ENCODE measurements at regions not wholly inside any gene's neighbourhood (a gene's known extent, or its start where the extent isn't known, plus 50 kb on each side); places are given as distances from the start of the nearest gene placed in this dataset.
"Not testable (repeated sequence)": the region's sequence is repeated elsewhere in the genome, so short reads cannot be mapped to it uniquely, and the experiment has no call there.

DNA sequence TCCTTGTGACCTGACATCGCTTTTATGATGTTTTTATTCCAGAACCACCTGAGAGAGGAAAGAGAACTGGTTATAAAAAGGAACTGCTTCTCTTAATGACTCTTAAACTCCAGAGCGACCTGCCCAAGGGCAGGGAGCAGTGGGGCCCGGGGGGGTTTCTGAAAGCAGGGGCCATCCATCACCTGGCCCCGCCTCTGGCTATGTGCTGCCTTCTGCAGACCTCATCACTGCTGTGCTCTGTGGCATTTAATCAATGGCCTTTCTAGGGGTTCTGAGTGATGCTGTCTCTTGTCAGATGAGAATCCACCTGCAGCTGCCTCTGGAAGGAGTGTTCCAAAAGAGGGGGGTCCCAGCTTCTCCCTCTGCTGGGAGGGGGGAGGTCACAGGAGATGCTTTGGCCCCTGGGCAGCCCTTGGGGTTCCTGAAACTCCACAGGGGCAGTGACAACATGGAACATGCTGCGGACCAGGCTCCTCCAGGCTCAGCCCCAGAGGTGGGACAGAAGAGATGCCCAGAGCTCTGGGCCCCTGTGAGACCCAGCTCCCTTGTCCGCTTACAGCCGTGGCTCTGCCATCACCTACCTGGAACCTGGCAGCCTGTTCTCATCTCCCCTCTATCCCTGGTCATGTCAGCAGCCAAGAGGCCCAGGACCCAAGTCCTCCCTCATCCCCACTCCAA lies 177.1 kb upstream of the SULF2 start:
- no peaks in the 10 kb centered on the region for H3K27me3 ChIP-seq
- WGBS, 2 donors, result 53 to 60% methylated on average over 7 of the region's 7 CpGs
- no peaks in the 10 kb centered on the region for H3K9me3 ChIP-seq
- no peak for FAIRE-seq
- intact Hi-C loops (cut with DNase I), result no loop called here
- TF ChIP-seq, protein P1, sequence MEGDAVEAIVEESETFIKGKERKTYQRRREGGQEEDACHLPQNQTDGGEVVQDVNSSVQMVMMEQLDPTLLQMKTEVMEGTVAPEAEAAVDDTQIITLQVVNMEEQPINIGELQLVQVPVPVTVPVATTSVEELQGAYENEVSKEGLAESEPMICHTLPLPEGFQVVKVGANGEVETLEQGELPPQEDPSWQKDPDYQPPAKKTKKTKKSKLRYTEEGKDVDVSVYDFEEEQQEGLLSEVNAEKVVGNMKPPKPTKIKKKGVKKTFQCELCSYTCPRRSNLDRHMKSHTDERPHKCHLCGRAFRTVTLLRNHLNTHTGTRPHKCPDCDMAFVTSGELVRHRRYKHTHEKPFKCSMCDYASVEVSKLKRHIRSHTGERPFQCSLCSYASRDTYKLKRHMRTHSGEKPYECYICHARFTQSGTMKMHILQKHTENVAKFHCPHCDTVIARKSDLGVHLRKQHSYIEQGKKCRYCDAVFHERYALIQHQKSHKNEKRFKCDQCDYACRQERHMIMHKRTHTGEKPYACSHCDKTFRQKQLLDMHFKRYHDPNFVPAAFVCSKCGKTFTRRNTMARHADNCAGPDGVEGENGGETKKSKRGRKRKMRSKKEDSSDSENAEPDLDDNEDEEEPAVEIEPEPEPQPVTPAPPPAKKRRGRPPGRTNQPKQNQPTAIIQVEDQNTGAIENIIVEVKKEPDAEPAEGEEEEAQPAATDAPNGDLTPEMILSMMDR (IDR thresholded peaks at IDR 0.05), result no peak
- no peak for DNase-seq
- H3K36me3 ChIP-seq, result no peaks in the 10 kb centered on the region
- ATAC-seq, result no peak
- no peak overlapping the region for H3K4me3 ChIP-seq
- no peak overlapping the region for H3K27ac ChIP-seq
- H3K4me1 ChIP-seq, result no peaks in the 10 kb centered on the region

DNA sequence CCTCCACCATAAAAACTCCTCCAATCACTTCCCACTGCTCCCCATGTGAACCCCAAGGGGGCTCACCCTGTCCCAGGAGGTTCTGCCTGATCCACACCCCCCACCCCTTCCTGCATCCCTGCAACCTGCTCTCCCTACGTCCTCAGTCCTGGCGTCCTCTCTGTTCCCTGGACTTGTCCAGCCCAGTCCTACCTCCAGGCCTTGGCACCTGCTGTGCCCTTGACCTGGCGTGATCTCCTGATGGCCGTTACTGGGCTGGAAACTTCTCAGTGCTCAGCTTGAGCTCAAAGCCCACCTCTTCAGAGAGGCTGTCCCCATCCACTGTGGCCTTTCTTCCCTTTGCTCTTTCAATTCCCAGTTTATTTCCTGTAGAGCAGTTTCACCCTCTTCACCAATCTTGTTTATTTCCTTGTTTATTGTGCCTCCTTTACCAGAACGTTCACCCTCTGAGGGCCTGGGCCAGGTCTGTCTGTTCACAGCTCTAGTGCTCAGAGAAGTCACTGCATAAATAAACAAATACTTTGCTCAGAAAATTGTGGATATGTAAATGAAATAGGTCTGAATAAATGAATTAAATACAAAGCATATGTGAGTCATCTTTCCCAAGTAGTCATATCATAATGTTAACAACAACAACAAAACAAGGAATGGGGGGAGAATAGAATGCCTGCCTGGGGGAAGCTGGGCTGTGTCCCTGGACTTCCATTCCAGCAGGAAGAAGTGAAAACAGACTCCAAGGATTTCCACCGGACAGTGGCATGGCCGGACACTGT lies 175.7 kb upstream of the SULF2 start:
- Histone ChIP-seq H3K36me3 (no peaks in the 10 kb centered on the region), H3K4me3 (no peak overlapping the region), H3K9me3 (no peaks in the 10 kb centered on the region), H3K27ac (no peak overlapping the region), H3K4me1 (no peaks in the 10 kb centered on the region), H3K27me3 (no peaks in the 10 kb centered on the region)
- WGBS, 2 donors, result 48 to 64% methylated on average over 7 of the region's 7 CpGs
- TF ChIP-seq, protein P1 (IDR thresholded peaks at IDR 0.05), result no peak
- intact Hi-C loops (cut with DNase I), result no loop called here
- ATAC-seq (no peak), DNase-seq (no peak), FAIRE-seq (no peak)

GRCh38 chr20:47960277-47960676 lies 175.0 kb upstream of the SULF2 start:
- H3K27ac ChIP-seq, result no peak overlapping the region
- no peak for ATAC-seq
- TF ChIP-seq, protein P1 (IDR thresholded peaks at IDR 0.05), result no peak
- H3K9me3 ChIP-seq, result no peaks in the 10 kb centered on the region
- DNase-seq, result no peak
- intact Hi-C loops (cut with DNase I), result no loop called here
- no peaks in the 10 kb centered on the region for H3K27me3 ChIP-seq
- no peaks in the 10 kb centered on the region for H3K36me3 ChIP-seq
- WGBS, 2 donors, result 40 to 47% methylated on average over 8 of the region's 8 CpGs
- no peak for FAIRE-seq
- H3K4me3 ChIP-seq, result no peak overlapping the region
- no peaks in the 10 kb centered on the region for H3K4me1 ChIP-seq

DNA sequence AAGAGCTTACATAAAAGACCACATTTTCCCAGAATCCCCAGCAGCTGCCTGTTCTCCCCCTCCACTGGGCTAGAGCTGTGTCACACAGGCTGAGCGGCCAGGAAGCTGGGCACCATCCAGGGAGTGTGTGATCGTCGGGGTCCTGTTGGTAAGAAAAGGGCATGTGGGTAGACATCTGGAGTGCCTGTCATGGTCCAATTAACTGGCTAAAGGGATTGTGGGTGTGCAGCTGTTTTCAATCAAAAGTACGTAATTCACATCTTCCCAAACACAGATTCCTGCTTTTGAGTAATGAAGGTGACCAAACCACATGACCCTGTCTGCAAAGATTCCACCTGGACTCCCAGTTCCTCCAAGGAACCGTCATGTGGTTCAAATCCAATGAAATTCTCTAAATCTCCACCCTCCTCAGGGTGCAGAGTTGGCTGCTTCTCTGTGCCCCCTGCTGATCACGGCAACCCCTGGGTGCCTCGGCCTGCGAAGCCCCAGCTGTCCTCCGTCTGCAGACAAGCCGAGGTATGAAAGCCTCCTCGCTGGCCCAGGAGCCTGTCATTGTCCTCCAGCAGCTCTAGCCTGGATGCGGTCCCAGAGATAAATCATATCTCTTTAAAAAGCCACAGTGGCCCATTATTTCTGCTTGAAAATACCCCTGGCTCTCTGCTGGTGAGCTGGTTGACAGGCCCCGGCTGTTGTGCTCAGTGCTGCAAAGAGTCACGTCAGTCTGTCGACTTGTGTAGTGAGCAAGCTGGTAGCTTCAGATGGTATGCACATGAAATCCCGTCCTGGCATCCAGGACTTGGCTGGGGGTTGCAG lies 172.9 kb upstream of the SULF2 start:
- 64 to 77% methylated on average over 16 of the region's 16 CpGs for WGBS, 2 donors
- ATAC-seq; intact Hi-C loops (cut with DNase I); H3K36me3 ChIP-seq; H3K27me3 ChIP-seq; DNase-seq; FAIRE-seq; H3K27ac ChIP-seq; H3K4me3 ChIP-seq; H3K4me1 ChIP-seq; H3K9me3 ChIP-seq: not testable (repeated sequence)

- DNase-seq, result no peak
- no peak for ATAC-seq
- Histone ChIP-seq H3K27me3 (no peaks in the 10 kb centered on the region), H3K4me3 (no peak overlapping the region), H3K4me1 (no peaks in the 10 kb centered on the region), H3K9me3 (no peaks in the 10 kb centered on the region), H3K36me3 (no peaks in the 10 kb centered on the region), H3K27ac (no peak overlapping the region)
- intact Hi-C loops (cut with DNase I), result no loop called here
- TF ChIP-seq, protein P1 (IDR thresholded peaks at IDR 0.05), result no peak
- FAIRE-seq, result no peak
- 66 to 84% methylated on average over 11 of the region's 11 CpGs for WGBS, 2 donors
Observed at GRCh38 chr20:47957135-47957534, 171.9 kb upstream of the SULF2 start.
